ENCODE measurements at regions not wholly inside any gene's neighbourhood (a gene's known extent, or its start where the extent isn't known, plus 50 kb on each side); places are given as distances from the start of the nearest gene placed in this dataset.

DNA sequence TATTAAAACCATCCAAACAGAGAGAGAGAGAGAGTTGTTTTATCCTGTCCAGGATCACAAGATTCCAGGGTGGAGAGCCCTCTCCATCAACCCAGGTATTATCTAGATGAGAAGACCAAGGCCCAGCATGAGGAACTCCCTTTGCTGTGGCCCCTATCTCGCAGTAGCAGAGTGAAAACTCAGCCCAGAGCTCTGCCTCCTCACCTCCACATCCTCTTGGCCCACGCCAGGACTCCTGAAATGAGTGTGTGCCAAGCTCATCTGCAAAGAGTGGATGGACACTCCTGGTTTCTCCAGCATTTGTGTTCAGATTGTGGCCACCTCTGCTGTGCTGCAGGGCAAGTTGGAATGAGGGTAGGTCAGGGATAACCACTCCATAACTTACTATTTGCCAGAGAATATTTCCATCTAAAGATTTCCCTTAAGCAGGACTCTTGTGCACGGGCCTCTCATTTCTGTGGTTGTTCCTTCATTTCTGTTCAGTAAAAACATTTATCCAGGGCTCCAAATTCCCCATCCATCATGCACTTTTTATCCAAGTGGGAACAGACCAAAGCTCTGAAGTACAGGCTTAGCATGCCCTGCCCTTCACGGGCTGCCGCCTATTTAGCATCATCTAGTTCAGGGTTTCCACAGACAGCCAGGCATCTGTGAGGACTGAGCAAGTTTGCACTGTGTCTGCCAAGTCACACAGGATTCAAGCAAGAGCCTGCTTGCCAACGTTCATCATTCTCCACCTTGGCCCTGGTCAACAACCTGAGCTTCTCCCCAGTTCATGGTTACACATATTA lies 583.2 kb upstream of the ID2 start:
- Histone ChIP-seq H3K79me1 (ENCODE audit: insufficient read depth, low read depth, low read length, poor library complexity, severe bottlenecking) (no peaks in the 10 kb centered on the region), H3K14ac (ENCODE audit: insufficient read depth, low read length) (no peak overlapping the region), H2BK15ac (ENCODE audit: low read depth, low read length) (no peak overlapping the region), H3K79me2 (ENCODE audit: insufficient read depth, low read length) (no peaks in the 10 kb centered on the region), H3K23me2 (ENCODE audit: insufficient read length, low read depth, low read length, poor library complexity, severe bottlenecking) (no peaks in the 10 kb centered on the region), H3K4me1 (ENCODE audit: insufficient read depth, low read length) (no peaks in the 10 kb centered on the region), H3K27ac (ENCODE audit: insufficient read length, low read depth, low read length) (no peak overlapping the region), H3K4me2 (ENCODE audit: insufficient read depth, insufficient read length, low read length) (no peak overlapping the region), H3K9ac (ENCODE audit: extremely low read depth, insufficient read length, low read length) (no peak overlapping the region), H3K4ac (ENCODE audit: low read depth, low read length) (no peak overlapping the region), H3K27me3 (ENCODE audit: insufficient read depth, low read length) (no peaks in the 10 kb centered on the region), H3T11ph (ENCODE audit: low read length) (no peak overlapping the region), H4K20me1 (ENCODE audit: control insufficient read depth, insufficient read depth, insufficient read length) (no peaks in the 10 kb centered on the region), H2BK5ac (ENCODE audit: insufficient read length, low read length) (no peak overlapping the region), H3K56ac (ENCODE audit: insufficient read length, low read depth, low read length) (no peak overlapping the region), H3K9me3 (ENCODE audit: control insufficient read depth, low read depth, low read length) (no peaks in the 10 kb centered on the region), H4K8ac (replicated peaks; ENCODE audit: insufficient read length, low read depth, low read length) (no peak overlapping the region), H2AK5ac (ENCODE audit: insufficient read length, low read length) (no peak overlapping the region), H2BK12ac (ENCODE audit: insufficient read length, low read depth, low read length) (no peak overlapping the region), H2AFZ (ENCODE audit: low read length) (no peak overlapping the region), H2BK120ac (ENCODE audit: low read depth, low read length, poor library complexity, severe bottlenecking) (no peak overlapping the region), H3K18ac (ENCODE audit: insufficient read length, low read depth, low read length) (no peak overlapping the region), H2BK20ac (ENCODE audit: low read depth, low read length, poor library complexity, severe bottlenecking) (no peak overlapping the region), H4K91ac (ENCODE audit: insufficient read length, low read depth, low read length) (no peak overlapping the region), H3K23ac (ENCODE audit: insufficient read length, low read depth, low read length) (no peak overlapping the region), H4K5ac (ENCODE audit: insufficient read length, low read depth, low read length) (no peak overlapping the region)
- H3K27me3 Mint-ChIP-seq (ENCODE audit: low read depth) = no peaks in the 10 kb centered on the region
- no peak overlapping the region for H3K27ac Mint-ChIP-seq
- no peak for DNase-seq
- WGBS (ENCODE audit: extremely low coverage, insufficient read length, low lambda C conversion rate) = no CpG with 5 or more reads among the region's 6 CpGs
- H3K36me3 Mint-ChIP-seq (ENCODE audit: insufficient read depth in 1 of 3, low read depth in 3 of 3) = no peaks in the 10 kb centered on the region; a peak in 2 of 7 replicates
- peaks cover 5 to 8% of the 10 kb centered on the region in 2 experiments; a peak in 3 of 4 replicates for H3K4me1 Mint-ChIP-seq
- H3K4me3 Mint-ChIP-seq = no peak overlapping the region
- peaks cover 0 to 4% of the 10 kb centered on the region in 2 experiments; a peak in 3 of 5 replicates for H3K9me3 Mint-ChIP-seq
- TF ChIP-seq, protein P1, sequence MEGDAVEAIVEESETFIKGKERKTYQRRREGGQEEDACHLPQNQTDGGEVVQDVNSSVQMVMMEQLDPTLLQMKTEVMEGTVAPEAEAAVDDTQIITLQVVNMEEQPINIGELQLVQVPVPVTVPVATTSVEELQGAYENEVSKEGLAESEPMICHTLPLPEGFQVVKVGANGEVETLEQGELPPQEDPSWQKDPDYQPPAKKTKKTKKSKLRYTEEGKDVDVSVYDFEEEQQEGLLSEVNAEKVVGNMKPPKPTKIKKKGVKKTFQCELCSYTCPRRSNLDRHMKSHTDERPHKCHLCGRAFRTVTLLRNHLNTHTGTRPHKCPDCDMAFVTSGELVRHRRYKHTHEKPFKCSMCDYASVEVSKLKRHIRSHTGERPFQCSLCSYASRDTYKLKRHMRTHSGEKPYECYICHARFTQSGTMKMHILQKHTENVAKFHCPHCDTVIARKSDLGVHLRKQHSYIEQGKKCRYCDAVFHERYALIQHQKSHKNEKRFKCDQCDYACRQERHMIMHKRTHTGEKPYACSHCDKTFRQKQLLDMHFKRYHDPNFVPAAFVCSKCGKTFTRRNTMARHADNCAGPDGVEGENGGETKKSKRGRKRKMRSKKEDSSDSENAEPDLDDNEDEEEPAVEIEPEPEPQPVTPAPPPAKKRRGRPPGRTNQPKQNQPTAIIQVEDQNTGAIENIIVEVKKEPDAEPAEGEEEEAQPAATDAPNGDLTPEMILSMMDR (conservative IDR thresholded peaks at IDR 0.05) = no peak

Data from H9 (cell line).